Panc1 (cell line): ENCODE measurements at regions not wholly inside any gene's neighbourhood (a gene's known extent, or its start where the extent isn't known, plus 50 kb on each side); places are given as distances from the start of the nearest gene placed in this dataset.

Source experiments
- ATAC-seq: fragments of 200-7000 bp; cut with Tn5 transposase; 2 replicates; pipeline ENCODE4 v1.9.1; 2020; ENCODE audit warnings: mild to moderate bottlenecking, moderate library complexity
- BruUV-seq: library from RNA; stranded (reverse); fragments of 400-500 nt; replicated peaks from 2 replicates; lab custom pipeline; 2021; lab: Mats Ljungman, UMichigan
- CTCF ChIA-PET: fragments of 300-600 bp; sonication (Branson Sonifier 250); formaldehyde crosslinking; loops from one replicate; lab custom pipeline; 2022; ENCODE audit warnings: antibody characterized with exemption; lab: Charles Lee
- POLR2A ChIA-PET: fragments of 300-600 bp; sonication (Branson Sonifier 250); formaldehyde crosslinking; loops from one replicate; lab custom pipeline; 2022; ENCODE audit warnings: antibody characterized with exemption; lab: Charles Lee
- DNase-seq: peaks from one replicate; pipeline ENCODE4 v3.0.0-alpha.2; 2010; ENCODE audit warnings: low read depth, low spot score
- H3K27ac ChIP-seq: 2 replicates; pipeline ENCODE4 v1.5.1; 2011; ENCODE audit warnings: mild to moderate bottlenecking, low read length, inconsistent platforms
- H3K27me3 ChIP-seq: fragments of 200-500 bp; sonication (Bioruptor generic); 2 replicates; pipeline ENCODE4 v1.6.0; 2014; ENCODE audit warnings: low read length, inconsistent platforms; ENCODE audit not compliant: control insufficient read depth, insufficient read depth
- H3K36me3 ChIP-seq: fragments of 200-500 bp; sonication (Bioruptor generic); 2 replicates; pipeline ENCODE4 v1.5.1; 2014; ENCODE audit warnings: inconsistent platforms, mild to moderate bottlenecking, low read length, moderate library complexity; ENCODE audit not compliant: control insufficient read depth, insufficient read depth
- H3K4me1 ChIP-seq: 2 replicates; pipeline ENCODE4 v1.5.1; 2011; ENCODE audit warnings: inconsistent platforms, mild to moderate bottlenecking, low read length, moderate library complexity; ENCODE audit not compliant: control insufficient read depth, insufficient read depth
- H3K4me3 ChIP-seq, 2 experiments: 2 replicates each; pipeline ENCODE4 v1.5.1; 2011 to 2012; ENCODE audit warnings: low read depth in 2 of 2, low read length in 2 of 2, mild to moderate bottlenecking in 2 of 2, inconsistent platforms in 1 of 2, moderate library complexity in 1 of 2
- H3K9me3 ChIP-seq: fragments of 200-500 bp; sonication (Bioruptor generic); 2 replicates; pipeline ENCODE4 v1.5.1; 2014; ENCODE audit warnings: low read depth, mild to moderate bottlenecking, inconsistent platforms, low read length, moderate library complexity; ENCODE audit not compliant: control insufficient read depth, insufficient read depth
- POLR2AphosphoS5 ChIP-seq: IDR thresholded peaks from 2 replicates; pipeline ENCODE4 v1.6.1; 2012; ENCODE audit warnings: mild to moderate bottlenecking, low read depth, low read length, moderate library complexity
- REST ChIP-seq, 2 experiments: IDR thresholded peaks; 2 replicates each; pipeline ENCODE4 v1.6.1; 2011 to 2012; ENCODE audit warnings: low read depth in 2 of 2, control low read depth in 1 of 2, low read length in 1 of 2, mild to moderate bottlenecking in 1 of 2, moderate library complexity in 1 of 2; ENCODE audit not compliant: insufficient read depth in 1 of 2
- SIN3A ChIP-seq: IDR thresholded peaks from 2 replicates; pipeline ENCODE4 v1.6.1; 2012; ENCODE audit warnings: low read depth, mild to moderate bottlenecking, low read length, moderate library complexity, borderline replicate concordance; ENCODE audit not compliant: insufficient read depth
- TCF7L2 ChIP-seq: IDR thresholded peaks from 2 replicates; pipeline ENCODE4 v1.6.1; 2011; ENCODE audit warnings: mild to moderate bottlenecking, low read depth, low read length, inconsistent platforms
- in situ Hi-C: cut with HindIII; loops from 2 replicates; pipeline ENCODE4 v1.10.0; 2016; ENCODE audit warnings: low sequenced_read_pairs, low pct_unique_long_range_greater_than_20kb
- intact Hi-C: fragments of 100-400 bp; cut with micrococcal nuclease; formaldehyde crosslinking; loops from one replicate; pipeline ENCODE4 v1.10.0; 2022; ENCODE audit not compliant: unreplicated experiment
- TF ChIP-seq, protein P1 (sequence below): fragments of 450-650 bp; IDR thresholded peaks from 2 replicates; pipeline ENCODE4 v1.5.1; 2017; ENCODE audit warnings: mild to moderate bottlenecking

DNA sequence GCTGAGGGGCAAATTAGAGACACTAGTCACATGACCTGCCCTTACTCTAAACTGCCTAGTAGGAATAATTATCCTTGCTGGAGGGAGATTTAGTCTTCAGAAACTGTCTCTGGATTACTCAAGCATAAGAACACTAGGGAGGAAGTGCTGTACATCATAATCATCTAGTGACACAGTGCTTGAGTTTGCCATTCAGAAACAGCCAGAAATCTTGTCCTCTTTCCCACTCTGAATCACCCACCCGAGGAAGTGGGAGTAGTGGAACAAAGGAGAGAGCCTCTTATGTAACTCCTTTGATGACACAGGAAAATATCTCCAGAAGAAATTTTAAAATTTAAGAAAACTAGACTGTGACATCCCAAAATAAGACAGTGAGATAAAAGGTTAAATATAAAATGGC, 69.3 kb upstream of the PCDH19 start:
- POLR2A ChIA-PET, result no interaction called here
- DNase-seq (no peak), ATAC-seq (no peak)
- H3K4me1 ChIP-seq, result no peaks in the 10 kb centered on the region
- intact Hi-C loops, result no loop called here
- H3K27me3 ChIP-seq, result no peaks in the 10 kb centered on the region
- CTCF ChIA-PET, result no interaction called here
- no TSS peak for BruUV-seq
- no peak for TF ChIP-seq REST (IDR thresholded peaks at IDR 0.05; ENCODE audit: insufficient read depth in 1 of 2, low read depth in 2 of 2, low read length in 1 of 2)
- TF ChIP-seq, protein P1, sequence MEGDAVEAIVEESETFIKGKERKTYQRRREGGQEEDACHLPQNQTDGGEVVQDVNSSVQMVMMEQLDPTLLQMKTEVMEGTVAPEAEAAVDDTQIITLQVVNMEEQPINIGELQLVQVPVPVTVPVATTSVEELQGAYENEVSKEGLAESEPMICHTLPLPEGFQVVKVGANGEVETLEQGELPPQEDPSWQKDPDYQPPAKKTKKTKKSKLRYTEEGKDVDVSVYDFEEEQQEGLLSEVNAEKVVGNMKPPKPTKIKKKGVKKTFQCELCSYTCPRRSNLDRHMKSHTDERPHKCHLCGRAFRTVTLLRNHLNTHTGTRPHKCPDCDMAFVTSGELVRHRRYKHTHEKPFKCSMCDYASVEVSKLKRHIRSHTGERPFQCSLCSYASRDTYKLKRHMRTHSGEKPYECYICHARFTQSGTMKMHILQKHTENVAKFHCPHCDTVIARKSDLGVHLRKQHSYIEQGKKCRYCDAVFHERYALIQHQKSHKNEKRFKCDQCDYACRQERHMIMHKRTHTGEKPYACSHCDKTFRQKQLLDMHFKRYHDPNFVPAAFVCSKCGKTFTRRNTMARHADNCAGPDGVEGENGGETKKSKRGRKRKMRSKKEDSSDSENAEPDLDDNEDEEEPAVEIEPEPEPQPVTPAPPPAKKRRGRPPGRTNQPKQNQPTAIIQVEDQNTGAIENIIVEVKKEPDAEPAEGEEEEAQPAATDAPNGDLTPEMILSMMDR, result no peak
- TF ChIP-seq TCF7L2, result no peak
- no peak for TF ChIP-seq SIN3A
- TF ChIP-seq POLR2AphosphoS5, result no peak
- H3K9me3 ChIP-seq, result no peaks in the 10 kb centered on the region
- no peak overlapping the region for H3K27ac ChIP-seq
- no peaks in the 10 kb centered on the region for H3K36me3 ChIP-seq
- H3K4me3 ChIP-seq, result no peak overlapping the region
- in situ Hi-C loops, result no loop called here

GRCh38 chrX:100478714-100479306, 68.7 kb upstream of the PCDH19 start:
- BruUV-seq, result no TSS peak
- Histone ChIP-seq H3K27ac (no peak overlapping the region), H3K27me3 (no peaks in the 10 kb centered on the region), H3K9me3 (no peaks in the 10 kb centered on the region), H3K4me3 (no peak overlapping the region), H3K4me1 (no peaks in the 10 kb centered on the region), H3K36me3 (no peaks in the 10 kb centered on the region)
- in situ Hi-C loops, result no loop called here
- ATAC-seq (no peak), DNase-seq (no peak)
- TF ChIP-seq, protein P1, result no peak
- no peak for TF ChIP-seq SIN3A
- no peak for TF ChIP-seq REST (IDR thresholded peaks at IDR 0.05; ENCODE audit: insufficient read depth in 1 of 2, low read depth in 2 of 2, low read length in 1 of 2)
- TF ChIP-seq POLR2AphosphoS5, result no peak
- no peak for TF ChIP-seq TCF7L2
- POLR2A ChIA-PET, result no interaction called here
- intact Hi-C loops, result no loop called here
- CTCF ChIA-PET, result no interaction called here
